C4-2B (cell line): ENCODE measurements at regions not wholly inside any gene's neighbourhood (a gene's known extent, or its start where the extent isn't known, plus 50 kb on each side); places are given as distances from the start of the nearest gene placed in this dataset.

Source experiments
- ZFX ChIP-seq: fragments of 450-650 bp; IDR thresholded peaks from 2 replicates; pipeline ENCODE4 v1.6.1; 2017
- TF ChIP-seq, protein P1 (sequence below): fragments of 450-650 bp; conservative IDR thresholded peaks from 2 replicates; pipeline ENCODE4 v1.5.1; 2017; ENCODE audit warnings: mild to moderate bottlenecking

DNA sequence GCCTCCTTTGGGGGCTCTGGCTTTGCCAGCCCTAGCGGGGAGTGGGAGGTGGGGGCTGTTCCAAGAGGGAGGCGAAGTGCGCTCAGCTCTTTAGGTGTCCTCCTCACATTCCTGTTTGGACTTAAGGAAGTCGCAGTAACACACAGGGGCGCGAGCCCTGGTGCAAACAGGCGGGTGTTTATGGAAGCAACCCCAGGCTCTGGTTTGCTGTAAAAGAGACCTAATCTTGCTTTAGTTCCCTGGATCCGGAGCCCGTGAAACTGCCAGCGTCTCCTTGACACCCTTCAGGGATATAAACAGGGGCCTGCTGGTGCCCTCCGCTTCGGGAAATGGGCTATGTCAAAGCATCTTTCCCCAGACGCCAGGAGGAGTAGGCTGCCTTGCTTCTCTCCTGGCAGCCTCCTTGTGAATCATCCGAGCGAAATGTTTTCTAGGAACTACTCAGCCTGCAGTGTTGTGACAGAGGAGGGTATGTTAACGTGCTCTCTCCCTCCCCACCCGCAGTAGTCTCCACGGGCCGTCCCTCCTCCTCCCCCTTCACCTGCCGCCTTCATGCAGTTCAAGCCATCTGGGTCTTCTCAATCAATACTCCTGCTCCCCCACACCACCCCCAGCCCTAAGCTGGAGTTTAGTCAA lies 168.0 kb upstream of the LRFN2 start:
- TF ChIP-seq, protein P1, sequence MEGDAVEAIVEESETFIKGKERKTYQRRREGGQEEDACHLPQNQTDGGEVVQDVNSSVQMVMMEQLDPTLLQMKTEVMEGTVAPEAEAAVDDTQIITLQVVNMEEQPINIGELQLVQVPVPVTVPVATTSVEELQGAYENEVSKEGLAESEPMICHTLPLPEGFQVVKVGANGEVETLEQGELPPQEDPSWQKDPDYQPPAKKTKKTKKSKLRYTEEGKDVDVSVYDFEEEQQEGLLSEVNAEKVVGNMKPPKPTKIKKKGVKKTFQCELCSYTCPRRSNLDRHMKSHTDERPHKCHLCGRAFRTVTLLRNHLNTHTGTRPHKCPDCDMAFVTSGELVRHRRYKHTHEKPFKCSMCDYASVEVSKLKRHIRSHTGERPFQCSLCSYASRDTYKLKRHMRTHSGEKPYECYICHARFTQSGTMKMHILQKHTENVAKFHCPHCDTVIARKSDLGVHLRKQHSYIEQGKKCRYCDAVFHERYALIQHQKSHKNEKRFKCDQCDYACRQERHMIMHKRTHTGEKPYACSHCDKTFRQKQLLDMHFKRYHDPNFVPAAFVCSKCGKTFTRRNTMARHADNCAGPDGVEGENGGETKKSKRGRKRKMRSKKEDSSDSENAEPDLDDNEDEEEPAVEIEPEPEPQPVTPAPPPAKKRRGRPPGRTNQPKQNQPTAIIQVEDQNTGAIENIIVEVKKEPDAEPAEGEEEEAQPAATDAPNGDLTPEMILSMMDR, result no peak
- TF ChIP-seq ZFX, result no peak
